A673 (cell line): ENCODE measurements at regions not wholly inside any gene's neighbourhood (a gene's known extent, or its start where the extent isn't known, plus 50 kb on each side); places are given as distances from the start of the nearest gene placed in this dataset.

Experiments used
- EZH2 ChIP-seq: fragments of 200-600 bp; sonication (generic); IDR thresholded peaks from 2 replicates; pipeline ENCODE4 v1.6.1; 2017; ENCODE audit warnings: borderline replicate concordance, low read depth, mild to moderate bottlenecking, mixed read lengths, antibody characterized with exemption, low read length; ENCODE audit not compliant: poor library complexity, severe bottlenecking
- TF ChIP-seq, protein P1 (sequence below): fragments of 300-800, 200-600 bp; sonication (generic); conservative IDR thresholded peaks from 2 replicates; pipeline ENCODE4 v1.5.1; 2017; ENCODE audit warnings: low read depth, mild to moderate bottlenecking, antibody characterized with exemption, low read length, moderate library complexity, mixed read lengths

DNA sequence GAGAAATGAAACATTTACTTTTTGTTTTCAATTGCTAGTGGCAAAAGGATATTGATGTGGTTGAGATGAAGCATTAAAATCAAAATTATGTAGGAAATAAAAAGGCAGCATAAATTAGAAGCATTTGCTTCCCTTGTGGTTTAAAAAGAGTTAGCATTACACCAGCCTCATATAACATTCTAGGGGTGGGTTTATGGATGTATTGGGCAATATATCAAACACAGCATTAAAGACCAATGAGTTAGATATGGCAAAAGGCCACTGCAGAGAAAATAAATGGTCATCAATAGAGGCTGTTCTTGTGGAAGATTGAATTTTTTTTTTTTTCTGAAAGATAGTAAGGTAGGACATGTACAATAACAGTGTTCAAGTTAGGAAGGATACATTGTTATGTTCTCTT lies 473.0 kb downstream of the TLR4 start:
- TF ChIP-seq, protein P1, sequence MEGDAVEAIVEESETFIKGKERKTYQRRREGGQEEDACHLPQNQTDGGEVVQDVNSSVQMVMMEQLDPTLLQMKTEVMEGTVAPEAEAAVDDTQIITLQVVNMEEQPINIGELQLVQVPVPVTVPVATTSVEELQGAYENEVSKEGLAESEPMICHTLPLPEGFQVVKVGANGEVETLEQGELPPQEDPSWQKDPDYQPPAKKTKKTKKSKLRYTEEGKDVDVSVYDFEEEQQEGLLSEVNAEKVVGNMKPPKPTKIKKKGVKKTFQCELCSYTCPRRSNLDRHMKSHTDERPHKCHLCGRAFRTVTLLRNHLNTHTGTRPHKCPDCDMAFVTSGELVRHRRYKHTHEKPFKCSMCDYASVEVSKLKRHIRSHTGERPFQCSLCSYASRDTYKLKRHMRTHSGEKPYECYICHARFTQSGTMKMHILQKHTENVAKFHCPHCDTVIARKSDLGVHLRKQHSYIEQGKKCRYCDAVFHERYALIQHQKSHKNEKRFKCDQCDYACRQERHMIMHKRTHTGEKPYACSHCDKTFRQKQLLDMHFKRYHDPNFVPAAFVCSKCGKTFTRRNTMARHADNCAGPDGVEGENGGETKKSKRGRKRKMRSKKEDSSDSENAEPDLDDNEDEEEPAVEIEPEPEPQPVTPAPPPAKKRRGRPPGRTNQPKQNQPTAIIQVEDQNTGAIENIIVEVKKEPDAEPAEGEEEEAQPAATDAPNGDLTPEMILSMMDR, result no peak
- no peak for TF ChIP-seq EZH2
